ENCODE measurements at regions not wholly inside any gene's neighbourhood (a gene's known extent, or its start where the extent isn't known, plus 50 kb on each side); places are given as distances from the start of the nearest gene placed in this dataset.

DNA sequence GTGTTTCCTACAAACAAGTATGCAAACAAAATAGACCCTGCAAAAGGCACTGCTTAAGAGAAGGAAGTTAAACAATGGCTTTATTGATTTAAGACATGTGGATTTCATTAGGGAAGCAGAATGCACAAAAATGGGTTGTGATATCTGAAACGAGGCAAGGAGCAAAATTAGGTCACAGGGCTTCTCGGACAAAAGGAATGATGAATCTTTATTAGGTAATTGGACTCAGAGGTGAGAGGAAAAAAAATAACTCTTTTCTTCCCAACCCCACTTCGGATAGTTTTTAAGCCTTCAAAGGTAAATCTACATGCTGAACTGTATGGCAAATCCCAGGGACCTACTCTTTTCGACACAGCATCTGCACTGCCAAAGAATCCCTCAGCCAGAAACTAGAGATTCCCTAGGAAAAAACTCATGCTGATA, 183.0 kb upstream of the TAB2 start:
- DNase-seq (ENCODE audit: low read depth) = no peak
- H3K4me3 ChIP-seq (ENCODE audit: low read depth, low read length) = no peak overlapping the region
- TF ChIP-seq CTCF (IDR thresholded peaks at IDR 0.05; ENCODE audit: low read depth, low read length, missing control alignments) = no peak

- DNase-seq (ENCODE audit: low read depth) = no peak
- H3K4me3 ChIP-seq (ENCODE audit: low read depth, low read length) = no peak overlapping the region
- TF ChIP-seq CTCF (IDR thresholded peaks at IDR 0.05; ENCODE audit: low read depth, low read length, missing control alignments) = no peak
Measured at GRCh38 chr6:149135809-149136208, 181.7 kb upstream of the TAB2 start.

GRCh38 chr6:149136273-149136912, 181.1 kb upstream of the TAB2 start:
- no peak overlapping the region for H3K4me3 ChIP-seq (ENCODE audit: low read depth, low read length)
- no peak for TF ChIP-seq CTCF (IDR thresholded peaks at IDR 0.05; ENCODE audit: low read depth, low read length, missing control alignments)

GRCh38 chr6:149136913-149137286, 180.6 kb upstream of the TAB2 start:
- DNase-seq (ENCODE audit: low read depth) = no peak
- TF ChIP-seq CTCF (IDR thresholded peaks at IDR 0.05; ENCODE audit: low read depth, low read length, missing control alignments) = no peak

More at GRCh38 chr6:149136273-149136912, 181.1 kb upstream of the TAB2 start:
- DNase-seq (ENCODE audit: low read depth) = no peak

GRCh38 chr6:149137594-149137993, 179.9 kb upstream of the TAB2 start:
- no peak for DNase-seq (ENCODE audit: low read depth)
- H3K4me3 ChIP-seq (ENCODE audit: low read depth, low read length) = no peak overlapping the region
- no peak for TF ChIP-seq CTCF (IDR thresholded peaks at IDR 0.05; ENCODE audit: low read depth, low read length, missing control alignments)

More at GRCh38 chr6:149136913-149137286, 180.6 kb upstream of the TAB2 start:
- H3K4me3 ChIP-seq (ENCODE audit: low read depth, low read length) = no peak overlapping the region

GRCh38 chr6:149138089-149138488, 179.4 kb upstream of the TAB2 start:
- H3K4me3 ChIP-seq (ENCODE audit: low read depth, low read length) = no peak overlapping the region
- no peak for TF ChIP-seq CTCF (IDR thresholded peaks at IDR 0.05; ENCODE audit: low read depth, low read length, missing control alignments)
- DNase-seq (ENCODE audit: low read depth) = no peak

DNA sequence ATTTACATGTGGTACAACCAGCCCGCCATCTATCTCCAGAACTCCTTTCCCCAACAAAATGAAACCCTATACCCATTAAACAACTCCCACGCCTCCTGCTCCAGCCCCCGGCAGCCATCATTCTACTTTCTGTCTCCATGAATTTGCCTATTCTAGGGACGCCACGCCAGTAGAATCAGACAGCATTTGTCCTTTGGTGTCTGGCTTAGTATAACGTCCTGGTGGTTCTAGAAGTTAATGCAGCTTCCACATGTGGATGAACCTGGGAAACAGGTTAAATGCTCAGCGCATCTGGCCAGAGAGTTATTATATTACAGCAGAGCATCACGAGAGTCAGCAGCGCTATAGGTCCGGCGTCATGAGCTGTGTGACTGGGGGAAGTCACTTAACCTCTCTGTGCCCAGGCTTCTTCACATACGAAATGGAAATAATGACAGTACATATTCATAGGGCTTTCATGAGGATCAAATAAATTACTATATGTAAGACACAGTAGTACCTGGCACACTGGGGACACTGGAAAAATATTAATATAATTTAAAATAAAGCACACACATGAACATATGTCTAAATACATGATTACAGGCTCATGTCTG, 178.7 kb upstream of the TAB2 start:
- DNase-seq (ENCODE audit: low read depth) = no peak
- no peak overlapping the region for H3K4me3 ChIP-seq (ENCODE audit: low read depth, low read length)
- peak; percentile 17 for TF ChIP-seq CTCF (IDR thresholded peaks at IDR 0.05; ENCODE audit: low read depth, low read length, missing control alignments)
